Naive thymus-derived CD4-positive, alpha-beta T cell (primary cell): ENCODE measurements at regions not wholly inside any gene's neighbourhood (a gene's known extent, or its start where the extent isn't known, plus 50 kb on each side); places are given as distances from the start of the nearest gene placed in this dataset.
"Not testable (repeated sequence)": the region's sequence is repeated elsewhere in the genome, so short reads cannot be mapped to it uniquely, and the experiment has no call there.

Source experiments
- ATAC-seq: fragments of 150-1000 bp; cut with Tn5 transposase; 2 replicates; pipeline ENCODE4 v1.10.0; 2021; ENCODE audit warnings: mild to moderate bottlenecking, moderate library complexity
- CTCF ChIA-PET: fragments of 350-600 bp; sonication (Branson Sonifier 250); formaldehyde crosslinking; loops from one replicate; lab custom pipeline; 2021; ENCODE audit warnings: antibody characterized with exemption; lab: Charles Lee
- POLR2A ChIA-PET: fragments of 350-600 bp; sonication (Branson Sonifier 250); formaldehyde crosslinking; loops from one replicate; lab custom pipeline; 2021; ENCODE audit warnings: antibody characterized with exemption, inconsistent platforms; lab: Charles Lee
- DNase-seq, 9 donors: peaks; one replicate each; pipeline versions ENCODE4 v3.0.0 to v3.0.0-alpha.2; 2020 to 2022; ENCODE audit warnings: mixed read lengths in 1 of 9
- H3K27ac ChIP-seq: one replicate; pipeline ENCODE4 v1.7.0; 2013; ENCODE audit warnings: mild to moderate bottlenecking, low read depth, low read length, moderate library complexity
- H3K27me3 ChIP-seq, 2 donors: one replicate each; pipeline ENCODE4 v1.7.0; 2013; ENCODE audit warnings: low read length in 2 of 2, mild to moderate bottlenecking in 2 of 2, moderate library complexity in 2 of 2; ENCODE audit not compliant: control insufficient read depth in 2 of 2, insufficient read depth in 2 of 2
- H3K36me3 ChIP-seq, 3 experiments: 1 replicate in 2 of 3; 2 replicates in 1 of 3; pipeline ENCODE4 v1.7.0; 2013; ENCODE audit warnings: low read length in 3 of 3, mild to moderate bottlenecking in 3 of 3, moderate library complexity in 1 of 3; ENCODE audit not compliant: insufficient read depth in 3 of 3, control insufficient read depth in 2 of 3
- H3K4me1 ChIP-seq, 2 donors: one replicate each; pipeline ENCODE4 v1.7.0; 2013; ENCODE audit warnings: low read length in 2 of 2, mild to moderate bottlenecking in 2 of 2, moderate library complexity in 1 of 2; ENCODE audit not compliant: control insufficient read depth in 2 of 2, insufficient read depth in 2 of 2
- H3K4me3 ChIP-seq: 2 replicates; pipeline ENCODE4 v1.7.0; 2013; ENCODE audit warnings: mild to moderate bottlenecking, low read length
- H3K9me3 ChIP-seq, 3 experiments: 1 replicate in 2 of 3; 2 replicates in 1 of 3; pipeline ENCODE4 v1.7.0; 2013; ENCODE audit warnings: low read length in 3 of 3; ENCODE audit not compliant: control insufficient read depth in 2 of 3
- H3K27ac Mint-ChIP-seq, 9 donors: one replicate each; pipeline ENCODE4 v1.8.0; 2020 to 2022; ENCODE audit warnings: mixed read lengths in 9 of 9, mild to moderate bottlenecking in 8 of 9, moderate library complexity in 5 of 9, inconsistent platforms in 2 of 9
- H3K27me3 Mint-ChIP-seq, 5 donors: one replicate each; pipeline ENCODE4 v1.8.0; 2021 to 2022; ENCODE audit warnings: mixed read lengths in 5 of 5, mild to moderate bottlenecking in 1 of 5
- H3K36me3 Mint-ChIP-seq, 5 donors: one replicate each; pipeline ENCODE4 v1.8.0; 2020 to 2022; ENCODE audit warnings: mixed read lengths in 5 of 5, mild to moderate bottlenecking in 3 of 5, inconsistent platforms in 1 of 5
- H3K4me1 Mint-ChIP-seq, 7 donors: one replicate each; pipeline ENCODE4 v1.8.0; 2020 to 2022; ENCODE audit warnings: mixed read lengths in 7 of 7, mild to moderate bottlenecking in 3 of 7, inconsistent platforms in 1 of 7
- H3K4me3 Mint-ChIP-seq, 10 donors: one replicate each; pipeline ENCODE4 v1.8.0; 2020 to 2022; ENCODE audit warnings: mild to moderate bottlenecking in 10 of 10, mixed read lengths in 10 of 10, moderate library complexity in 6 of 10, inconsistent platforms in 2 of 10
- H3K9me3 Mint-ChIP-seq, 11 donors: one replicate each; pipeline ENCODE4 v1.8.0; 2020 to 2022; ENCODE audit warnings: mixed read lengths in 11 of 11, mild to moderate bottlenecking in 4 of 11, inconsistent platforms in 1 of 11, moderate library complexity in 1 of 11
- intact Hi-C, 2 donors: fragments of 100-400 bp; cut with micrococcal nuclease; formaldehyde crosslinking; loops; one replicate each; pipeline ENCODE4 v1.15.1; 2023

DNA sequence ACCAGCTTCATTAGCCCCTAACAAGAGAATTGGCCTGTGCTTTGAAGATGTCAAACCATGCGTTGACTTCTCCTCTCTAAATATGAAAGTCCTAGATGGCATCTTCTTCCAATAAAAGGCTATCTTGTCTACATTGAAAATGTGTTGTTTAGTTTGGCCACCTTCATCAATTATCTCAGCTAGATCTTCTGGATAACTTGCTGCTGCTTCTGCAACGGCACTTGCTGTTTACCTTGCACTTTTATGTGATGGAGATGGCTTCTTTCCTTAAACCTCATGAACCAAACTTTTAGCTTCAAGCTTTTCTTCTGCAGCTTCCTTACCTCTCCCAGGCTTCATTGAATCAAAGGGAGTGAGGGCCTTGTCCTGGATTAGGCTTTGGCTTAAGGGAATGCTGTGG lies 58.6 kb upstream of the CSNK1E start:
- intact Hi-C loops, H3K4me3 Mint-ChIP-seq, H3K9me3 ChIP-seq, H3K27ac Mint-ChIP-seq, POLR2A ChIA-PET, H3K27ac ChIP-seq, H3K27me3 Mint-ChIP-seq, H3K27me3 ChIP-seq, ATAC-seq, H3K36me3 ChIP-seq, CTCF ChIA-PET, H3K4me3 ChIP-seq, DNase-seq: not testable (repeated sequence)
- Mint-ChIP-seq H3K36me3 (peaks cover 11 to 57% (median 22%) of the 10 kb centered on the region in 5 donors), H3K4me1 (peaks cover 0 to 14% (median 8%) of the 10 kb centered on the region in 7 donors), H3K9me3 (peaks cover 0 to 16% (median 8%) of the 10 kb centered on the region in 11 donors)
- H3K4me1 ChIP-seq = peaks cover 0 to 12% of the 10 kb centered on the region in 2 donors

DNA sequence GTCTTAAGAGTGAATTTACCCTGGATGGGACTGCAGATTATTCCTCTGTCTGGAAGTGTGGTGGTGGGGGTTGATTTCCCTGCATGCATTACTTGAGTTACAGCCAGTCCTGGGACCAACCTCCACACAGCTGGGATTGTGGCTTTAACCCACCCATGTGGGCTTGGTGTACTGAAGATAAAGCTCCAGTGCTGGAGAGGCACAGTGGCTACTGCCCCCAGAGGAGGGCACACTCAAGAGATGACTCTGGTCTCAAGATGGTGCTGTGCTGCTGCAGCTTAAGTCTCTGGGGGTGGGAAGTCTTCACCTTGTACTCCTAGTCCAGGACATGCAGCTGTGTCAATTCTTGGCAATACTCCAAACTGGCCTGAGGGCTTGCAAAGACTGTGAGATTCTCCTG lies 57.8 kb upstream of the CSNK1E start:
- POLR2A ChIA-PET, intact Hi-C loops, H3K27ac Mint-ChIP-seq, H3K27ac ChIP-seq, H3K27me3 Mint-ChIP-seq, ATAC-seq, H3K4me3 ChIP-seq, DNase-seq, CTCF ChIA-PET, H3K4me3 Mint-ChIP-seq, H3K9me3 ChIP-seq, H3K27me3 ChIP-seq, H3K36me3 ChIP-seq: not testable (repeated sequence)
- peaks cover 0 to 12% of the 10 kb centered on the region in 2 donors for H3K4me1 ChIP-seq
- peaks cover 9 to 53% (median 18%) of the 10 kb centered on the region in 5 donors for H3K36me3 Mint-ChIP-seq
- H3K9me3 Mint-ChIP-seq = peaks cover 0 to 16% (median 8%) of the 10 kb centered on the region in 11 donors
- peaks cover 0 to 14% (median 8%) of the 10 kb centered on the region in 7 donors for H3K4me1 Mint-ChIP-seq

DNA sequence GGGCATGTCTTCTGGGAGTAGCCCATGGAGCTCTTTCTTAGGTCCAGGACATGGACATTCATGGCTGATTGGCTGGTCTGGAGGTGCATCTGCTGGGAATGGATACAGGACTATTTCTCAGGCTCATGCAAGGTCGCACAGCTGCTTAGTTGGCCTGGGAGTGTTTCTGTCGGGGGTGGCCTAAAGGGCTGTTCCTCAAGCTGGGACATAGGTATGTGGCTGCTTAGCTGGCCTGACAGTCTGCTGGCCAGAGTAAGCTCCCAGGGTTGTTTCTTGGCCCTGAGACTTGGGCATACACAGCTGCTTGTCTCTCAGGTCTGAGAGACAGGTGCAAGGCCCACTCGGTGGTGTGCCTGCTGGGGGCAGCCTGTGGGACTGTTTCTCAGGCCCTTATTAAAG lies 57.2 kb upstream of the CSNK1E start:
- intact Hi-C loops, POLR2A ChIA-PET, H3K27me3 ChIP-seq, H3K4me3 Mint-ChIP-seq, H3K27ac ChIP-seq, H3K9me3 ChIP-seq, H3K27me3 Mint-ChIP-seq, H3K4me3 ChIP-seq, DNase-seq, ATAC-seq, H3K36me3 ChIP-seq: not testable (repeated sequence)
- Mint-ChIP-seq H3K27ac (peak overlapping the region in 1 of 9 donors; percentile 67), H3K4me1 (peaks cover 0 to 17% (median 8%) of the 10 kb centered on the region in 7 donors), H3K36me3 (peaks cover 7 to 48% (median 14%) of the 10 kb centered on the region in 5 donors), H3K9me3 (peaks cover 0 to 16% (median 8%) of the 10 kb centered on the region in 11 donors)
- CTCF ChIA-PET = interaction anchor here (0.6 kb wide), 1 partner anchor 556 kb away, joined by 3 read pairs; no protein-coding TSS in a partner anchor
- peaks cover 0 to 12% of the 10 kb centered on the region in 2 donors for H3K4me1 ChIP-seq

DNA sequence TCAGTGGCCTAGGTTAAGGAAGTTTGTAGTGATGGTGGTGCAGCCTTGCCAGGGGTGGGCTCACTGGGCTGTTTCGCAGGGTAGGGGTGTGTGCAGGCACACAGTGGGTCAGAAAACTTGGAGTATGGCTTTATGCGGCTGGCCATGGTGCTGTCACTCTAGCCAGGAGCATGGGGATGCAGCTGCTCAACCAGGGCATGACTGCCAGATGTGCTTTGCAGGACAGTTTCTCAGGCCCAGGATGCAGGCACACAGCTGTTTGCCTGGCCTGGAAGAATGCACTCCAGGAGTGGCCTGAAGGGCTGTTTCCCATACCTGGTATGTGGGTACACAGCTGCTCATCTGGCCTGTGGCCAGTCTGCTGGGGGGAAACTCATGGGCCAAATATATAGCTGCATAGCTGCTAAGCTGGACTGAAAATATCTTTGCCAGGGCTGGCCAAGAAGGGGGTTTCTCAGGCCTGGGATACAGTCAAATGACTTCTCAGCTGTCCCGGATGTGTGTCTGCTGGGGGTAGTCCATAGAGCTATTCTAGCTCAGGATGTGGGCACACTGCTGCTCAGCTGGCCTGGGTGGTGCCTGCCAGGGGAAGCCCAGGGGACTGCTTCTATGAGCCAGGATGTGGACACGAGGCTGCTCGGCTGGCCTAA lies 56.7 kb upstream of the CSNK1E start:
- H3K9me3 ChIP-seq, DNase-seq, POLR2A ChIA-PET, H3K4me3 ChIP-seq, H3K27ac ChIP-seq, intact Hi-C loops, H3K27me3 ChIP-seq, H3K4me3 Mint-ChIP-seq, H3K36me3 ChIP-seq, H3K27me3 Mint-ChIP-seq: not testable (repeated sequence)
- Mint-ChIP-seq H3K9me3 (peaks cover 0 to 16% (median 8%) of the 10 kb centered on the region in 11 donors), H3K36me3 (peaks cover 7 to 48% (median 14%) of the 10 kb centered on the region in 5 donors), H3K27ac (peak overlapping the region in 1 of 9 donors; percentile 67), H3K4me1 (peaks cover 0 to 19% (median 8%) of the 10 kb centered on the region in 7 donors)
- CTCF ChIA-PET = interaction anchor here (0.6 kb wide), 1 partner anchor 556 kb away, joined by 3 read pairs; no protein-coding TSS in a partner anchor
- peaks cover 0 to 12% of the 10 kb centered on the region in 2 donors for H3K4me1 ChIP-seq
- ATAC-seq = peak; percentile 57

DNA sequence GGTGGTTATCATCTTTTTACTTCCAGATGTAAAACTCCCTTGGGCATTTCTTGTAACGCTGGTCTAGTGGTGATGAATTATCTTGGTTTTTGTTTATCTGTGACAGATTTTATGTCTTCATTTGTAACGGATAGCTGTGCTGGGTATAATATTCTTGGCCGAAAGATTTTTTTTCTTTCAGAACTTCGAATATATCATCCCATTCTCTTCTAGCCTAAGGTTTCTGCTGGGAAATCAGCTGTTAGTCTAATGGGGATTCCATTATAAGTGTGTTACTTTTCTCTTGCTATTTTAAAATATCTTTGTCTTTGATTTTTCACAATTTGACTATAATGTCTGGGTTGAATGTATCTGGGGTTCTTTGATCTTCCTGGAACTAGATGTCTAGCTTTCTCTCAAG lies 55.4 kb upstream of the CSNK1E start:
- peaks cover 0 to 12% of the 10 kb centered on the region in 2 donors for H3K4me1 ChIP-seq
- DNase-seq, H3K27me3 ChIP-seq, ATAC-seq, POLR2A ChIA-PET, H3K36me3 ChIP-seq, CTCF ChIA-PET, H3K27ac ChIP-seq, intact Hi-C loops, H3K4me3 Mint-ChIP-seq, H3K27ac Mint-ChIP-seq, H3K4me3 ChIP-seq, H3K9me3 ChIP-seq, H3K27me3 Mint-ChIP-seq: not testable (repeated sequence)
- Mint-ChIP-seq H3K4me1 (peaks cover 0 to 19% (median 8%) of the 10 kb centered on the region in 7 donors), H3K36me3 (peaks cover 7 to 42% (median 14%) of the 10 kb centered on the region in 5 donors), H3K9me3 (peaks cover 0 to 16% (median 8%) of the 10 kb centered on the region in 11 donors)

DNA sequence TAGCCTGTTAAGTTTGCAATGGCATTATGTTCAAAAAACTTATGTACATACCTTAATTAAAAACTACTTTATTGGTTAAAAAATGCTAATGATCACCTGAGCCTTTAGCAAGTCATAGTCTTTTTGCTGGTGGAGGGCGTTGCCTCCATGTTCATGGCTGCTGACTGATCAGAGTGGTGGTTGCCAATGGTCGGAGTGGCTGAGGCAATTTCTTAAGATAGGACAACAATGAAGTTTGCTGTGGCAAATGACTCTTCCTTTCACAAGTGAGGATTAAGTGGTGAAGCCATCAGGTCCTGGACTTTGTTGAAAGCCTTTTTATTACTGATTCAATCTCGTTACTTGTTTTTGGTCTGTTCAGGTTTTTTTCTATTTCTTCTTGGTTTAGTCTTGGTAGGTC lies 53.3 kb upstream of the CSNK1E start:
- H3K4me1 Mint-ChIP-seq = peaks cover 0 to 13% (median 8%) of the 10 kb centered on the region in 7 donors
- H3K36me3 ChIP-seq, H3K9me3 ChIP-seq, H3K27ac Mint-ChIP-seq, H3K27me3 Mint-ChIP-seq, intact Hi-C loops, H3K27me3 ChIP-seq, DNase-seq, H3K27ac ChIP-seq, ATAC-seq, CTCF ChIA-PET, H3K4me3 Mint-ChIP-seq, POLR2A ChIA-PET, H3K4me3 ChIP-seq: not testable (repeated sequence)
- peaks cover 7 to 44% (median 10%) of the 10 kb centered on the region in 5 donors for H3K36me3 Mint-ChIP-seq
- H3K4me1 ChIP-seq = peaks cover 0 to 12% of the 10 kb centered on the region in 2 donors
- H3K9me3 Mint-ChIP-seq = peaks cover 0 to 18% (median 8%) of the 10 kb centered on the region in 11 donors
